ENCODE measurements at regions not wholly inside any gene's neighbourhood (a gene's known extent, or its start where the extent isn't known, plus 50 kb on each side); places are given as distances from the start of the nearest gene placed in this dataset.

- DNase-seq (ENCODE audit: low spot score): no peak
- TF ChIP-seq, protein P1, sequence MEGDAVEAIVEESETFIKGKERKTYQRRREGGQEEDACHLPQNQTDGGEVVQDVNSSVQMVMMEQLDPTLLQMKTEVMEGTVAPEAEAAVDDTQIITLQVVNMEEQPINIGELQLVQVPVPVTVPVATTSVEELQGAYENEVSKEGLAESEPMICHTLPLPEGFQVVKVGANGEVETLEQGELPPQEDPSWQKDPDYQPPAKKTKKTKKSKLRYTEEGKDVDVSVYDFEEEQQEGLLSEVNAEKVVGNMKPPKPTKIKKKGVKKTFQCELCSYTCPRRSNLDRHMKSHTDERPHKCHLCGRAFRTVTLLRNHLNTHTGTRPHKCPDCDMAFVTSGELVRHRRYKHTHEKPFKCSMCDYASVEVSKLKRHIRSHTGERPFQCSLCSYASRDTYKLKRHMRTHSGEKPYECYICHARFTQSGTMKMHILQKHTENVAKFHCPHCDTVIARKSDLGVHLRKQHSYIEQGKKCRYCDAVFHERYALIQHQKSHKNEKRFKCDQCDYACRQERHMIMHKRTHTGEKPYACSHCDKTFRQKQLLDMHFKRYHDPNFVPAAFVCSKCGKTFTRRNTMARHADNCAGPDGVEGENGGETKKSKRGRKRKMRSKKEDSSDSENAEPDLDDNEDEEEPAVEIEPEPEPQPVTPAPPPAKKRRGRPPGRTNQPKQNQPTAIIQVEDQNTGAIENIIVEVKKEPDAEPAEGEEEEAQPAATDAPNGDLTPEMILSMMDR (IDR thresholded peaks at IDR 0.05; ENCODE audit: extremely low read depth, missing control alignments): no peak
These were observed 141.2 kb upstream of the KCNG1 start for GRCh38 chr20:51163996-51164600.

DNA sequence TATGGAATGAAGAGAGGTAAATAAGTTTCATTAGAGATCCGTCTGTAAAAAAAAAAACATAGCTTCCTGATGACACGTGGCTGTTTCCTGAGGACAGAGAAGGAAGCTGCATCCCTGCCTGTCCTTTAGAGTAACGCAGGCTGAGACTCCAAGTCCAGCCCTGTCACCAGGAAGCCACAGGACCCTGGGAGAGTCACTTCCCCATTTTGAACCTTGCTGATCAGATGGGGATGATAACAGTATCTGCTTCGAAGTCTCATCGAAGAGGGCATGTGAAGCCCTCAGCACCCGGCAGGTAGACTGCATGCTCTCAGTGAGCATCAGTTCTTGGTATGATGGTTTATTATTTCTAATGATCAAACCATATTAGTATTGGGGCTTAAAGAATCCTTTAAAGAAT lies 139.1 kb upstream of the KCNG1 start:
- no peak for DNase-seq (ENCODE audit: low spot score)
- TF ChIP-seq, protein P1 (IDR thresholded peaks at IDR 0.05; ENCODE audit: extremely low read depth, missing control alignments): no peak

DNA sequence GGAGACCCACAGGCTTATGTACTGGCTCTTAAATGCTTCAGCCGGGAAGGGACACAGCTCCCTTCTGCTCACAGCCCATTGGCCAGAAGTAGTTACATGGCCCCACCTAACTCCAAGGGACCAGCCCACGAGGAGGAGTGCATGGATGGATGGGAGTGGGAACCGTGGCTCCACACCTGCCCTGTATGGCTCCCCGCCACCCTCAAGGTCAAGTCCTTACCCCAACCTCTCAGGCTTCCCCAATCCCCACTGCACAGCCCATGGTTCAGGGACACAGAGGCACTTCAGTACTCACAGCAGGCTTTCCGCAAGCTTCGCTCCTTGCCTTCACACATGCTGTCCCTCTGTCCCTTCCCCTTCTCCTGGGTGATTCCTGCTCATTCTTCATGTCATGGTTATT lies 137.9 kb upstream of the KCNG1 start:
- TF ChIP-seq, protein P1 (IDR thresholded peaks at IDR 0.05; ENCODE audit: extremely low read depth, missing control alignments): no peak
- DNase-seq (ENCODE audit: low spot score): no peak

DNA sequence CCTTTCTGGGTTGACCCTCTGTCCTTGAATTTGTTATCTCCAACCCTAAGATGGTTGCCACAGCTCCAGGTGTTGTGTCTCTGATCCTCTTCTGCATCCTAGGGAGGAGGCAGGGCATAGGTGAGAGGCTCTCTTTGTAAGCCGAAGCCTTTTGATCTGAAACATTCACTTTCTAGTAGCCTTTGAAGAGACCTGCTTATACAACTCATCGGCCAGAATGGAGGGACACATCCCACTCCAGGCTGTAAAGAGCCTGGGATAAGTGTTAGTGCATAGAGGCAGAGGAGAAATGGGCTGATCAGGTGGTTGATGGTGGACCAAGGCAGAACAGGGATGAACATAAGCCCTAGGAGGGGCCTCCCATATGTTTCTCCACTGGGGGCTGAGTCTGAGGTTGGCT lies 137.1 kb upstream of the KCNG1 start:
- DNase-seq (ENCODE audit: low spot score): no peak
- TF ChIP-seq, protein P1 (IDR thresholded peaks at IDR 0.05; ENCODE audit: extremely low read depth, missing control alignments): no peak

DNA sequence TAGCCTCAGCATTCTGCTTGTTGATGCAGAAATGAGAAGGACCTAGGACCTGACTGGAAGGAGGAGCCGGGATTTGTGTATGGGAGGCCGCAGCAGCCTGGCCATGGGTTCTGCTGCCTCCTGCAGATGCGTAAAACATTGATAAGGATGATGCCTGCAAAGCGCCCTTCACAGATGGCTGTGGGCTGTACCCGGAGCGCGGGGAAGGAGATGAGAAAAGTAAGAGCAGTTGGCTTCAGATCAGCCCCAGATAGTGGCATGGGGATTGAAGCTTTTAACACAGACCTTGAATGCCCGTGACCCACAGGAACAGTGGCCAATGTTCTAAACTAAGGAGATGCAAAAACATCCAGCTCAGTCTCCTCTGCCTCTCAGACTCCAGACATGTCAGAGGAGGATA lies 136.4 kb upstream of the KCNG1 start:
- TF ChIP-seq, protein P1 (IDR thresholded peaks at IDR 0.05; ENCODE audit: extremely low read depth, missing control alignments): no peak
- DNase-seq (ENCODE audit: low spot score): no peak

GRCh38 chr20:51158226-51158625 lies 135.3 kb upstream of the KCNG1 start:
- no peak for DNase-seq (ENCODE audit: low spot score)
- TF ChIP-seq, protein P1 (IDR thresholded peaks at IDR 0.05; ENCODE audit: extremely low read depth, missing control alignments): no peak

DNA sequence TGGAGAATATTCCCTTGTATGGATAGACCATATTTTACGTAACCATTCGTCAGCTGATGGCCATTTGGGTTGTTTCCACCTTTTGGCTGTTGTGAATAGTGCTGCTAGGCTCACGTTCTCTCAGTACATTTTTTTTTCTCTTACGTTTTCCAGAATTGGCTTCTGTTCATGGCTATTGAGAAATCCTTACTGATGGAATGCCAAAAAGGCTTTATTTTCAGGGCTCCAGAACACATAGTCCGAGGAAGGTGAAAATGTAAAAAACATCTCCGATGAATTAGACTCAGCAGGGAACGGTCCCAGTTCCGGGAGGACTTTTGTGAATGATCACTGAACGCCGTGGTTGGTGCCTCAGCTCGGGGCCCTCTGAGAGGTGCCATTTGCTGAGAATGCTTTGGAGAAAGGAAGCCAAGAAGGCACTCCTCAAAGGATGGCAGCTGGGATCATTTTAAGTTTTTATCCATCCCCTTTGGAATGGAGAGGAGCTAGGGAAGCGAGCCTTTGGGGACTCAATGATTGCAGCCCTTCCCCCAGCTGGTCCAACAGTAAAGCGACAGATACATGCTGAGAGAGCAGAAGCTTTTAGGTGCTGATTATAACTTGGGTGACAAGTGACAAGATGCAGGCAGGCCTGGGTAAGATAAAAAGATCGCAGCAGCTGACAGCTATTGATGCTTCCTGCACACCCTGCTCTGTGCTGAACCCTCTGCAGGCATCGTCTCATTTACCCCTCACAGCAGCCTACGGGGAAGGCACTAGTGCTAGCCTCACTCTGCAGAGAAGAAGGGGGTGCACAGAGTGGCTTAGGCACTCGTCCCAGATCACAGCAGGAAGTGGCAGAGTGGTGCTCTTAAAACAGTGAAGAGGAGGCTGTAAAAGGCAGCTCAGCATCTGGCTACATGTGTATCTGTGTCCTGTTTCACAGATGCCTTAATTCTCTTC lies 133.4 kb upstream of the KCNG1 start:
- TF ChIP-seq, protein P1 (IDR thresholded peaks at IDR 0.05; ENCODE audit: extremely low read depth, missing control alignments): no peak
- DNase-seq (ENCODE audit: low spot score): no peak
